NCI-H748 (cell line): ENCODE measurements at regions not wholly inside any gene's neighbourhood (a gene's known extent, or its start where the extent isn't known, plus 50 kb on each side); places are given as distances from the start of the nearest gene placed in this dataset.

ENCODE experiments used
- DNase-seq: peaks from one replicate; lab custom pipeline; 2025; ENCODE audit not compliant: unreplicated experiment; lab: John Stamatoyannopoulos, UW

- DNase-seq = no peak
Measured at GRCh38 chr6:100182313-100182712, 188.3 kb upstream of the MCHR2 start.

GRCh38 chr6:100181309-100181708, 187.3 kb upstream of the MCHR2 start:
- DNase-seq = no peak

- no peak for DNase-seq
Measured at GRCh38 chr6:100179576-100179975, 185.6 kb upstream of the MCHR2 start.

- DNase-seq = no peak
Measured at GRCh38 chr6:100177956-100178355, 183.9 kb upstream of the MCHR2 start.

- DNase-seq = no peak
Measured at GRCh38 chr6:100176951-100177710, 183.1 kb upstream of the MCHR2 start.

- DNase-seq = peak; percentile 40
Measured at GRCh38 chr6:100176311-100176950, 182.4 kb upstream of the MCHR2 start.

GRCh38 chr6:100175814-100176310, 181.8 kb upstream of the MCHR2 start:
- DNase-seq = no peak

- no peak for DNase-seq
Measured at GRCh38 chr6:100173211-100173610, 179.2 kb upstream of the MCHR2 start.

- no peak for DNase-seq
Measured at GRCh38 chr6:100172322-100172713, 178.3 kb upstream of the MCHR2 start.

GRCh38 chr6:100171533-100172321, 177.7 kb upstream of the MCHR2 start:
- DNase-seq = no peak

GRCh38 chr6:100168148-100168547, 174.1 kb upstream of the MCHR2 start:
- no peak for DNase-seq

- no peak for DNase-seq
Measured at GRCh38 chr6:100167585-100167984, 173.6 kb upstream of the MCHR2 start.

GRCh38 chr6:100166956-100167355, 172.9 kb upstream of the MCHR2 start:
- no peak for DNase-seq

- no peak for DNase-seq
Measured at GRCh38 chr6:100165442-100165841, 171.4 kb upstream of the MCHR2 start.

GRCh38 chr6:100163035-100163434, 169.0 kb upstream of the MCHR2 start:
- peak; percentile 38 for DNase-seq

- DNase-seq = no peak
Measured at GRCh38 chr6:100161782-100162365, 167.9 kb upstream of the MCHR2 start.

GRCh38 chr6:100160930-100161329, 166.9 kb upstream of the MCHR2 start:
- DNase-seq = peak; percentile 99

GRCh38 chr6:100155141-100155540, 161.1 kb upstream of the MCHR2 start:
- no peak for DNase-seq

- no peak for DNase-seq
Measured at GRCh38 chr6:100153636-100154275, 159.7 kb upstream of the MCHR2 start.

GRCh38 chr6:100152201-100152600, 158.2 kb upstream of the MCHR2 start:
- DNase-seq = no peak

GRCh38 chr6:100144991-100145390, 151.0 kb upstream of the MCHR2 start:
- no peak for DNase-seq
